Upper lobe of left lung (tissue), 6 donors: ENCODE measurements at regions not wholly inside any gene's neighbourhood (a gene's known extent, or its start where the extent isn't known, plus 50 kb on each side); places are given as distances from the start of the nearest gene placed in this dataset.

Source experiments
- ATAC-seq, 2 donors: fragments of 200-7000 bp; cut with Tn5 transposase; one replicate each; pipeline ENCODE4 v1.9.1; 2022; ENCODE audit warnings: mild to moderate bottlenecking in 2 of 2, moderate library complexity in 2 of 2; ENCODE audit not compliant: low FRiP score in 2 of 2
- DNase-seq, 2 donors: peaks; one replicate each; pipeline ENCODE4 v3.0.0-alpha.2; 2019 to 2020
- H3K27ac ChIP-seq, 4 donors: fragments of 200-600 bp; sonication (generic); one replicate each; pipeline ENCODE4 v1.5.1; 2016 to 2019
- H3K27me3 ChIP-seq, 4 donors: fragments of 200-600 bp; sonication (generic); one replicate each; pipeline ENCODE4 v1.5.1; 2017 to 2019
- H3K36me3 ChIP-seq, 4 donors: fragments of 200-600 bp; sonication (generic); one replicate each; pipeline ENCODE4 v1.5.1; 2016 to 2019
- H3K4me1 ChIP-seq, 4 donors: fragments of 200-600 bp; sonication (generic); one replicate each; pipeline ENCODE4 v1.5.1; 2018 to 2019
- H3K4me3 ChIP-seq, 4 donors: fragments of 200-600 bp; sonication (generic); one replicate each; pipeline ENCODE4 v1.5.1; 2017 to 2019; ENCODE audit warnings: mild to moderate bottlenecking in 2 of 4, moderate library complexity in 1 of 4
- H3K9me3 ChIP-seq, 4 donors: fragments of 200-600 bp; sonication (generic); one replicate each; pipeline ENCODE4 v1.5.1; 2018 to 2019
- EP300 ChIP-seq, 4 donors: sonication (generic); formaldehyde crosslinking; IDR thresholded peaks; one replicate each; pipeline ENCODE4 v1.5.1; 2017; ENCODE audit warnings: antibody characterized with exemption in 4 of 4, control low read depth in 2 of 4
- POLR2A ChIP-seq, 4 donors: fragments of 450-650 bp; IDR thresholded peaks; one replicate each; pipeline ENCODE4 v1.5.1; 2016 to 2017; ENCODE audit warnings: antibody characterized with exemption in 4 of 4, mild to moderate bottlenecking in 2 of 4
- POLR2AphosphoS5 ChIP-seq, 2 donors: sonication (generic); formaldehyde crosslinking; IDR thresholded peaks; one replicate each; pipeline ENCODE4 v1.5.1; 2017; ENCODE audit warnings: antibody characterized with exemption in 2 of 2
- WGBS, 2 donors: methylation state at CpG; one replicate each; pipeline ENCODE4 v1.1.5; 2017 to 2018; 5-methylcytosine and 5-hydroxymethylcytosine counted together
- TF ChIP-seq, protein P1 (sequence below), 6 experiments: fragments of 450-650 bp in 4 of 6; fragments of 200-600 bp in 2 of 6; sonication (generic) in 2 of 6; IDR thresholded peaks; one replicate each; pipeline ENCODE4 v1.5.1; 2016 to 2019; ENCODE audit warnings: antibody characterized with exemption in 6 of 6
- donor health status: DM: no; HTN: no; CAD: no; lungs with moderate emphysema.
- donor health status: DM: no; HTN: yes; CAD: no; lungs with severe emphysema.

DNA sequence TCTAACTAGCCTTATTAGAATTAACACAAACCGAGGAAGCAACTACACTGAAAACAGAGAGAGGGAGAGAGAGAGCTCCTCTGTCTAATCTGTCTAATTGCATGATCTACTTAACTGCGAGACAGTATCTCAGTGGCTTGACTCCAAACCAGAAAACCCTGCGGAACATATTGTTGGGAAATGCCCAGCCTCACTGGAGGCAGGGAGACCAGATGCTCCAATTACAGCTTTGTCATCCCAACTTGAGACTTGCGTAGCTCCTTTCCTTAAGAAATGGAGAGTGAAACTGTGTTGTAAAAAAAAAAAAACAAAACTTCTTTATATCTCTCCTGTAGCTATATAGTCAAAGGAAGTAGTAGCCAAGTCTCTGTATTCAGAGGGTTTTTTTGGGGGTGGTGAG, 52.0 kb upstream of the ZNRF2 start:
- 91 to 95% methylated on average over 4 of the region's 4 CpGs for WGBS, 2 donors
- no peak overlapping the region for H3K27ac ChIP-seq
- no peaks in the 10 kb centered on the region for H3K36me3 ChIP-seq
- ATAC-seq = no peak
- H3K4me1 ChIP-seq = peaks cover 0 to 2% (median 0%) of the 10 kb centered on the region in 4 donors
- no peaks in the 10 kb centered on the region for H3K27me3 ChIP-seq
- no peak overlapping the region for H3K4me3 ChIP-seq
- DNase-seq = no peak
- no peak for TF ChIP-seq EP300 (IDR thresholded peaks at IDR 0.05)
- TF ChIP-seq POLR2A (IDR thresholded peaks at IDR 0.05) = no peak
- no peak for TF ChIP-seq POLR2AphosphoS5 (IDR thresholded peaks at IDR 0.05)
- TF ChIP-seq, protein P1, sequence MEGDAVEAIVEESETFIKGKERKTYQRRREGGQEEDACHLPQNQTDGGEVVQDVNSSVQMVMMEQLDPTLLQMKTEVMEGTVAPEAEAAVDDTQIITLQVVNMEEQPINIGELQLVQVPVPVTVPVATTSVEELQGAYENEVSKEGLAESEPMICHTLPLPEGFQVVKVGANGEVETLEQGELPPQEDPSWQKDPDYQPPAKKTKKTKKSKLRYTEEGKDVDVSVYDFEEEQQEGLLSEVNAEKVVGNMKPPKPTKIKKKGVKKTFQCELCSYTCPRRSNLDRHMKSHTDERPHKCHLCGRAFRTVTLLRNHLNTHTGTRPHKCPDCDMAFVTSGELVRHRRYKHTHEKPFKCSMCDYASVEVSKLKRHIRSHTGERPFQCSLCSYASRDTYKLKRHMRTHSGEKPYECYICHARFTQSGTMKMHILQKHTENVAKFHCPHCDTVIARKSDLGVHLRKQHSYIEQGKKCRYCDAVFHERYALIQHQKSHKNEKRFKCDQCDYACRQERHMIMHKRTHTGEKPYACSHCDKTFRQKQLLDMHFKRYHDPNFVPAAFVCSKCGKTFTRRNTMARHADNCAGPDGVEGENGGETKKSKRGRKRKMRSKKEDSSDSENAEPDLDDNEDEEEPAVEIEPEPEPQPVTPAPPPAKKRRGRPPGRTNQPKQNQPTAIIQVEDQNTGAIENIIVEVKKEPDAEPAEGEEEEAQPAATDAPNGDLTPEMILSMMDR (IDR thresholded peaks at IDR 0.05) = no peak
- no peaks in the 10 kb centered on the region for H3K9me3 ChIP-seq
